HAP-1 (cell line): ENCODE measurements at regions not wholly inside any gene's neighbourhood (a gene's known extent, or its start where the extent isn't known, plus 50 kb on each side); places are given as distances from the start of the nearest gene placed in this dataset.

Source experiments
- DNase-seq, 2 experiments: peaks; one replicate each; pipeline ENCODE4 v3.0.0-alpha.2; 2016 to 2020; ENCODE audit warnings: low spot score in 2 of 2
- H3K27me3 ChIP-seq: fragments of 250-450 bp; sonication (Bioruptor Pico); 2 replicates; pipeline ENCODE4 v1.5.1; 2020; ENCODE audit warnings: low read depth, mild to moderate bottlenecking, moderate library complexity
- H3K36me3 ChIP-seq: fragments of 250-450 bp; sonication (Bioruptor Pico); replicated peaks from 2 replicates; pipeline ENCODE4 v1.5.1; 2020; ENCODE audit warnings: mild to moderate bottlenecking
- H3K4me1 ChIP-seq: fragments of 250-450 bp; sonication (Bioruptor Pico); 2 replicates; pipeline ENCODE4 v1.5.1; 2020; ENCODE audit warnings: mild to moderate bottlenecking
- H3K4me3 ChIP-seq: fragments of 250-450 bp; sonication (Bioruptor Pico); 2 replicates; pipeline ENCODE4 v1.5.1; 2020; ENCODE audit warnings: mild to moderate bottlenecking, moderate library complexity
- H3K9me3 ChIP-seq: fragments of 250-450 bp; sonication (Bioruptor Pico); 2 replicates; pipeline ENCODE4 v1.5.1; 2020; ENCODE audit warnings: mild to moderate bottlenecking, moderate library complexity
- in situ Hi-C: fragments of 300-500 bp; cut with MboI; formaldehyde crosslinking; loops from 3 replicates; pipeline ENCODE4 v1.14.3; 2020; ENCODE audit warnings: low sequenced_read_pairs, inconsistent platforms, mixed read lengths

GRCh38 chr3:193901007-193901406 is 234.9 kb upstream of the HES1 start:
- in situ Hi-C loops = no loop called here
- Histone ChIP-seq H3K4me3 (no peak overlapping the region), H3K4me1 (peaks cover 4% of the 10 kb centered on the region), H3K36me3 (no peaks in the 10 kb centered on the region), H3K27me3 (no peaks in the 10 kb centered on the region), H3K9me3 (no peaks in the 10 kb centered on the region)
- DNase-seq = no peak

GRCh38 chr3:193902607-193903511 is 233.1 kb upstream of the HES1 start:
- no peaks in the 10 kb centered on the region for H3K36me3 ChIP-seq
- peak in 1 of 2 experiments; percentile 31 for DNase-seq
- peaks cover 4% of the 10 kb centered on the region for H3K4me1 ChIP-seq
- in situ Hi-C loops = no loop called here
- no peak overlapping the region for H3K4me3 ChIP-seq
- no peaks in the 10 kb centered on the region for H3K27me3 ChIP-seq
- no peaks in the 10 kb centered on the region for H3K9me3 ChIP-seq

GRCh38 chr3:193903512-193903817 is 232.5 kb upstream of the HES1 start:
- no peak for DNase-seq
- Histone ChIP-seq H3K27me3 (no peaks in the 10 kb centered on the region), H3K4me3 (no peak overlapping the region), H3K36me3 (no peaks in the 10 kb centered on the region), H3K9me3 (no peaks in the 10 kb centered on the region), H3K4me1 (peaks cover 4% of the 10 kb centered on the region)
- in situ Hi-C loops = no loop called here

DNA sequence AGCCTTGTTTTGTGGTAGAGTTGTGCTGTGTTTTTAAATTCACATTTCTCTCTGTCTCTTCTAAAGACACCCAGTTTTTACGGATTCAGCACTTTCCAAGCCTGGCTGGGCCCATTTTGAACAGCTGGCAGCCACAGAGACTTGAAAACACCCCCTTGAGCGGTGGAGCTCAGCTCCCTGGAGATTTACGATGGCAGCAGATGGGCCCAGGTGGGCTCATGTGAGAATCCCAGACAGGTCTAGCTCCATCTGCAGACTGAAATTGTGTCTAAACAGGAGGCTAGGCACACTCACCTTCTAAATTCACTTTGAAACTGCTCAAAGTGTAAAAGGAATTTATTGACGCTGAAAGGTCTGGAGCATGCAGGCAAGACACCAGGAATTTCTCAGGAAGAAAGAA is 232.0 kb upstream of the HES1 start:
- H3K27me3 ChIP-seq = no peaks in the 10 kb centered on the region
- in situ Hi-C loops = no loop called here
- no peak for DNase-seq
- no peak overlapping the region for H3K4me3 ChIP-seq
- H3K36me3 ChIP-seq = no peaks in the 10 kb centered on the region
- peaks cover 4% of the 10 kb centered on the region for H3K4me1 ChIP-seq
- H3K9me3 ChIP-seq = no peaks in the 10 kb centered on the region

DNA sequence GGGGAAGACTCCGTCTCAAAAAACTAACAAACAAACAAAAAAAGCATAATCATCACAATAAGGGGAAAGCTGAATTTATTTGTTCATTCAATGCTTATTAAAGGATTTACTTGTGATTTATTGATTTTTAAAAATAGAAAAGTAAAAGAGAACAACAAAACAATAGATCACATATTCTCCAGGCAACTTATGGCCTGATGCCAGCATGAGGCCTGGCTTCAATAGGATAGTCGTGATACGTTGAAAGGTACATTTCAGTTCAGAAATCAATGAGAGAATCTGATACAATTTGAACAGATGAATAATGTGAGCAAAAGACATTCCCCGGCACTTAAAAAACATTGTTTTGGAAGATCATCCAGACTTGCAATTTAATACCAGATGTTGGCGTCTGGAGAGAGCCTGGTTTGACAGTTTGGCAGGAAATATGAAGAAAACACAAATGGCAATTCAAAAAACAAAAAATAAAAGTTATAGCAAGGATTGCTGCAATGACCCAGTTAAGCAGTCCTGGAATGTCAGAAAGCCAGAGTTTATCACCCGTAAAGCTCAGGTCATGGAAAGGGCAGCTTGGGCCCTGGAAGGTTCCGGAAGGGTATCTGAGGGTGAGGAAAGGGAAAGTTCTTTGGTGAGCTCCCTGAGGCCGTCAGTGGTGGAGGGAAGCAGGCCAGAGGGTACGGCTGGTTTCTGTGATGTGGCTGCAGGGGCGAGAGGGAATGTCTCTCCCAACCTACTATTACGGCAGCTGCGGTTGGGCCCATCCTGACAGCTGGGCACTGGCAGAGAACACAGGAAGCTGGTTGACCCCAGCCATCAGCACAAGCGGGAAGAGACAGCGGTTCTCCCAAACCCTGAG is 230.2 kb upstream of the HES1 start:
- DNase-seq = no peak

GRCh38 chr3:193906849-193907410 is 229.0 kb upstream of the HES1 start:
- Histone ChIP-seq H3K4me1 (peaks cover 6% of the 10 kb centered on the region), H3K4me3 (no peak overlapping the region), H3K9me3 (no peaks in the 10 kb centered on the region), H3K36me3 (no peaks in the 10 kb centered on the region), H3K27me3 (no peaks in the 10 kb centered on the region)
- DNase-seq = no peak
- in situ Hi-C loops = no loop called here

More for the DNA sequence above, 230.2 kb upstream of the HES1 start:
- H3K27me3 ChIP-seq = no peaks in the 10 kb centered on the region
- H3K36me3 ChIP-seq = no peaks in the 10 kb centered on the region
- in situ Hi-C loops = no loop called here
- H3K9me3 ChIP-seq = no peaks in the 10 kb centered on the region
- no peak overlapping the region for H3K4me3 ChIP-seq
- H3K4me1 ChIP-seq = peaks cover 4% of the 10 kb centered on the region

DNA sequence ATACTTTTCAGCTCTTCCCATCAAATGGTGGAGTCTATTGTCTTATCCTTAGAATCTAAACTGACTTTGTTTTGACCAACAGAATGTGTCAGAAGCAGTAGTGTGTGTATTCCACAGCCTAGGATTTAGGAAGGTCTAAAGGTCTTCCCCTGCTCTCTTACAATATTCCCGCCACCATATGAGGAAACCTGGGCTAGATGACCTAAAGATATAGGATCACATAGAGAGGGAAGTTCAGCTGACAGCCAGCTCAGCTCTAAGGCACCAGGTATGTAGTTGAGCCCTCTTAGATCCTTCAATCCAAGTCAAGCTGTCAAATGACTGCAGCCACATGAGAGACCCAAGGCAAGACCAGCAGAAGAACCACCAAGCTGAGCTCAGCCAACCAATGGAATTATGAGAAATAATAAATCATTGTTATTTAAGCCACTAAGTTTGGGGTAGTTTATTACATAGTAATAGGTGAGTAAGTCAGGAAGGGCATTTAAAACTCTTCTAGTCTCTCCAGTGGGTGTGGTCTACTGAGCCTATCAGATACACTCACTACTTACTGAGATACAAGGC is 227.7 kb upstream of the HES1 start:
- no peak for DNase-seq
- H3K4me1 ChIP-seq = peaks cover 6% of the 10 kb centered on the region
- H3K4me3 ChIP-seq = no peak overlapping the region
- no peaks in the 10 kb centered on the region for H3K9me3 ChIP-seq
- in situ Hi-C loops = no loop called here
- no peaks in the 10 kb centered on the region for H3K27me3 ChIP-seq
- no peaks in the 10 kb centered on the region for H3K36me3 ChIP-seq

- DNase-seq = no peak
- peaks cover 17% of the 10 kb centered on the region for H3K4me1 ChIP-seq
Measured at GRCh38 chr3:193909387-193909786, 226.6 kb upstream of the HES1 start.

DNA sequence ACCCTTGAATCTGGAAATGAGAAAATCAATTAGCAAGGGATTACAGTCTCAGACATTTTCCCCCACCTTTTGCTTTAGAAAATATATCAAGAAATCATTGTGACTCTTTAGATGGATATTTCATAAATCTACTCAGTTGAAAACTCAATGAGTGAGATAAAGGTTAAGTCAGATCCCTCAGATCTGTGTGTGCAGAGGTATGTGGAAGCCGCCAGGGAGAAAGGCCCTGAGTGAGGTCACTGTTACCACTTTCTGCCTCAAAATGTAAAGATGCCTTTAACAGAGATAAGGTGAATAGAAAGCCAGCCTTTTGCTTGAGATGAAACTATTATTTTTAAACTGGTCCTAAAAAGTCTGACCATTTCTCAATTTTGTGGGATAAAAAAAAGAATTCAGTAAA is 225.6 kb upstream of the HES1 start:
- in situ Hi-C loops = no loop called here
- Histone ChIP-seq H3K4me1 (peaks cover 23% of the 10 kb centered on the region), H3K36me3 (no peaks in the 10 kb centered on the region), H3K4me3 (no peak overlapping the region), H3K9me3 (no peaks in the 10 kb centered on the region), H3K27me3 (no peaks in the 10 kb centered on the region)
- no peak for DNase-seq

More at GRCh38 chr3:193909387-193909786, 226.6 kb upstream of the HES1 start:
- in situ Hi-C loops = no loop called here
- H3K4me3 ChIP-seq = no peak overlapping the region
- H3K36me3 ChIP-seq = no peaks in the 10 kb centered on the region
- H3K9me3 ChIP-seq = no peaks in the 10 kb centered on the region
- no peaks in the 10 kb centered on the region for H3K27me3 ChIP-seq

DNA sequence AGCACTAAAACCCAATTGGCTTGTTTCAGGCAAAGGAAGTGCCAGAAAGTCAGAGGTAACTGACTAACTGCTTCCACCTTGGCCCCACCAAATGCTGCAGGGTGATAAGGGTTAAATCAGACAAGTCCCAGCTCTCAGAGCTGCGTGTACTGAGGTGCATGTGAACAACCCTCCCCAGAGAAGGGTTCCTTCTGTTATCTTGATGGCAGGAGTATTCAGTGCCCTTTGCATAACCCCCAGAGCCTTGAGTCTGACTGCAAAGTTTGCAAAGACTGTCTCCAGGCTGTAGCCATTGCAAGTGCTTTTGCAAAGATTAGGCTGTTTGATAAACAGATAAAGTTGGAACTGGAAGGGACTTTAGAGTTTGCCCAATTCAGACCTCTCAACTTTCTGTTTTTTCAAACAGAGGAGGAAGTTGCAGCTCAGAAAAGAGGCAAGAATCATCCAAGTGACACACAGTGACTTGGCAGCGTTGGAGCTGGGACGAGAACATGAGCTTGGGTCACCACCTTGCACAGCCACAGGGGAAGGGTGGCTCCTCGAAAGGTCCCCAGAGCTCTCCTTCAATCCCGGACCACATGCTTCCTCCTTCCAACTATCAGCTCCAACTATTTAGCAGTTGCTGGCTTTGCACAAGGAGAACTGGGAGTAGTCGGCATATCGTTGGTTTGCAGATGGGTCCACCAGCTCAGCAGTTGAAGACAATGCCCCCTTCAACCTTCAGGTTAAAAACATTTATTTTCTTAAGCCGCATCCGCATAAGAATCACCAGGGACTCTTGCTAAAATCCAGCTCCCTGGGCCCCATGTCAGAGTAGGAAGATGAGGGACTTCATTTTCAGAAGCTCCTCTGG is 224.8 kb upstream of the HES1 start:
- in situ Hi-C loops = no loop called here
- Histone ChIP-seq H3K36me3 (no peaks in the 10 kb centered on the region), H3K4me3 (no peak overlapping the region), H3K4me1 (peaks cover 23% of the 10 kb centered on the region), H3K9me3 (no peaks in the 10 kb centered on the region), H3K27me3 (no peaks in the 10 kb centered on the region)
- peak in 1 of 2 experiments; percentile 22 for DNase-seq

DNA sequence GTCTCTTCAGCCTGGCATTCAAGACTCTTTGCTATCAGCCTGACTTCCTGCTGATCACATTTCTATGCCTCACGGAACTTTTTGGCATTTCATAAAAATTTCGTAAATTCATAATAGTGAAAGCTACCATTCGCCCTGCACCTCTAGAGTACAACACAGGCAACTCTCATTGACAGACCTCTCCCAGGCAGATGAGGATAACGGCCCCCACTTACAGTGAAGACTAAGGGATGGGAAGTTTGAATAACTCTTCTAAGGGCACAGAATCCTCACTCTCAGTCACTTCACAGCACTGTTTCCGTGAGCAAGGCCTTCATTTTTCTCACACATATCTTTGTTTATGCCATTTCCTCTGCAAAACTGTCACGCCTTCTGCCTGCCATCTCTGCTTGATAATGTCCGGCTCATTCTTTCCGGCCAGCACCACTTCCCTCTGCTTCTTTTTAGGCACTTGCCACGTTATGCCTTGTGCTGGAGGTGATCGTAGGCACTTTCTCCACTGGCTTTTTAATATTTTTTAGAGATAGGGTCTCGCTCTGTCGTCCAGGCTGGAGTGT is 224.1 kb upstream of the HES1 start:
- DNase-seq = no peak
- in situ Hi-C loops = no loop called here
- H3K4me1 ChIP-seq = peaks cover 23% of the 10 kb centered on the region

DNA sequence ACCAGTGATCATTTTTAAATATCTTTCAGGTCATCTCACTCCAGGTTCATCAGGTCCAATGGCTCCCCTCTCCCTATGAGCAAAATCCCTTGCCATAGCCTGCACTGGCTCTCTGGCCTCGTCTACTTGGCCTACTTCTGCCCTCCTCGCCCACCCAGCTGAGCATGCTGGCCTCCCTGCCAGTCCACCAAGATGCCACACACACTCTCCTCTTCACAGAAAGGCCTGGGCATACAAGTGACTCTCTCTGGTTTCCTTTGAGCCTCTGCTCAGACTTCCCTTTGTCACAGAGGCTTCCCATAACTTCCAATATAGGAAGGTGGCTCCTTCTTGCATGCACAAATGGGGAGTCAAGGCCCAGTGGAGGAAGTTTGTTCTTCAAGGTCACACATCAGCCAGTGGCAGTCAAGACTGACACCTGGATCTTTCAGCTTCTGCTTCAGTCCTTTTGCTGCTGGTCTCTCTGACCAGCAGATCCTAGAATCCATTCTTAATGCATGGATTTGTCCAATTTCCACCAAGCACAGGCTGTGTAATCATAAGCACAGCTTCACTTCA is 223.2 kb upstream of the HES1 start:
- in situ Hi-C loops = no loop called here
- Histone ChIP-seq H3K4me3 (no peak overlapping the region), H3K4me1 (peaks cover 23% of the 10 kb centered on the region), H3K27me3 (no peaks in the 10 kb centered on the region), H3K9me3 (no peaks in the 10 kb centered on the region), H3K36me3 (no peaks in the 10 kb centered on the region)
- DNase-seq = no peak

More for the DNA sequence above, 224.1 kb upstream of the HES1 start:
- Histone ChIP-seq H3K36me3 (no peaks in the 10 kb centered on the region), H3K9me3 (no peaks in the 10 kb centered on the region), H3K27me3 (no peaks in the 10 kb centered on the region), H3K4me3 (no peak overlapping the region)
